ENCODE measurements at regions not wholly inside any gene's neighbourhood (a gene's known extent, or its start where the extent isn't known, plus 50 kb on each side); places are given as distances from the start of the nearest gene placed in this dataset.
"Not testable (repeated sequence)": the region's sequence is repeated elsewhere in the genome, so short reads cannot be mapped to it uniquely, and the experiment has no call there.

- no peak for DNase-seq
Observed at GRCh38 chr10:101280511-101280910, 51.2 kb upstream of the LBX1 start.

- not testable (repeated sequence) for DNase-seq
Observed at GRCh38 chr10:101280921-101281320, 51.7 kb upstream of the LBX1 start.

GRCh38 chr10:101282947-101283346 lies 53.7 kb upstream of the LBX1 start:
- no peak for DNase-seq

- DNase-seq: no peak
Observed at GRCh38 chr10:101283762-101284100, 54.5 kb upstream of the LBX1 start.

GRCh38 chr10:101284101-101284743 lies 55.0 kb upstream of the LBX1 start:
- no peak for DNase-seq

- no peak for DNase-seq
Observed at GRCh38 chr10:101284744-101285463, 55.6 kb upstream of the LBX1 start.

GRCh38 chr10:101285519-101286070 lies 56.3 kb upstream of the LBX1 start:
- DNase-seq: no peak

- DNase-seq: no peak
Observed at GRCh38 chr10:101286248-101287046, 57.2 kb upstream of the LBX1 start.

GRCh38 chr10:101287183-101287996 lies 58.1 kb upstream of the LBX1 start:
- DNase-seq: no peak

- no peak for DNase-seq
Observed at GRCh38 chr10:101287997-101288635, 58.9 kb upstream of the LBX1 start.

- DNase-seq: no peak
Observed at GRCh38 chr10:101289541-101289940, 60.3 kb upstream of the LBX1 start.

GRCh38 chr10:101290431-101290830 lies 61.2 kb upstream of the LBX1 start:
- DNase-seq: no peak

GRCh38 chr10:101290881-101291280 lies 61.6 kb upstream of the LBX1 start:
- no peak for DNase-seq

GRCh38 chr10:101291331-101292193 lies 62.3 kb upstream of the LBX1 start:
- DNase-seq: peak; percentile 64

GRCh38 chr10:101292194-101293006 lies 61.6 kb upstream of the BTRC start:
- peak; percentile 16 for DNase-seq

- no peak for DNase-seq
Observed at GRCh38 chr10:101293007-101293723, 60.8 kb upstream of the BTRC start.

GRCh38 chr10:101294109-101294508 lies 59.9 kb upstream of the BTRC start:
- no peak for DNase-seq

GRCh38 chr10:101295261-101295660 lies 58.7 kb upstream of the BTRC start:
- no peak for DNase-seq

GRCh38 chr10:101297901-101298486 lies 56.0 kb upstream of the BTRC start:
- DNase-seq: peak; percentile 88

Measured in activated CD4-positive, alpha-beta T cell treated with anti-CD3 and anti-CD28 coated beads for 48 hours (primary cell).